GM19328 (cell line): ENCODE measurements at regions not wholly inside any gene's neighbourhood (a gene's known extent, or its start where the extent isn't known, plus 50 kb on each side); places are given as distances from the start of the nearest gene placed in this dataset.

Source experiments
- ATAC-seq: cut with Tn5 transposase; IDR thresholded peaks from one replicate; pipeline ENCODE4 v1.9.1; 2021; ENCODE audit warnings: mild to moderate bottlenecking, moderate library complexity; ENCODE audit not compliant: unreplicated experiment

DNA sequence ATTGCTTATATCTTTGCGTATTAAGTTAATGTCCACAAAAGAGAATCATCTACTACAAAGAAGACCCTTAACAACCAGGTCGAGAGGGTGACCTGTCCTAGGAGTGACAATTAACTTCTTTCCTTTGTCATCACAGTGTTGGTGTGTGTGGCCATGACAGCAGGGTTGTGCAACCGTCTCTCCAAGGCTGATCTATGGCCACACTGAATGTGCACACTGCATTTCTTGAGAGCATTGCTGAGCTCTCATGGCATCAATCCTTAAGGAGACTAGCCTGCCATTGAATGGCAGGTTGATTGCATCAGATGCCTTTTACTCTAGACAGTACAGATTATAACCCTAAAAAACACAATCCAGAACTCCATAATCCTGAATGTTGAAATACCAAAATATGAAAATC is 86.5 kb upstream of the OLFM3 start:
- ATAC-seq = no peak

DNA sequence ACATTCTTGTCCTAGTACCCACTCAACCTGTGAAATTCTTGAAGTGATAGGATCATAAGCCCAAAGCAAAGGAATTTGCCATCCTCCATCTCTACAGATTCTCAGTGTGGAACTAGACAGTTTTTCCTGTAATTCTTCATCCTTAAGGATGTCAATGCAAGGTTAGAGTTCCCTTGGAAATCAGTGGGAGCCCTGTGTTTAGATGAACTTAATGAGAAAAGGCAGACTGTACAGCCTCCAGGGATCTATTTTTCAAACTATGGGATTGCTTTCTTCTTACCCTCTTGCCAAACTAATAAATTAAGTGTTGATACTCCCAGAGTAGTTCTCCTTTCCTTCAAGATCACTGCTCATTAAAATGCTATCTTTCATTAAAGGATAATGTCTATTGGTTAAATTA is 78.1 kb upstream of the OLFM3 start:
- no peak for ATAC-seq

DNA sequence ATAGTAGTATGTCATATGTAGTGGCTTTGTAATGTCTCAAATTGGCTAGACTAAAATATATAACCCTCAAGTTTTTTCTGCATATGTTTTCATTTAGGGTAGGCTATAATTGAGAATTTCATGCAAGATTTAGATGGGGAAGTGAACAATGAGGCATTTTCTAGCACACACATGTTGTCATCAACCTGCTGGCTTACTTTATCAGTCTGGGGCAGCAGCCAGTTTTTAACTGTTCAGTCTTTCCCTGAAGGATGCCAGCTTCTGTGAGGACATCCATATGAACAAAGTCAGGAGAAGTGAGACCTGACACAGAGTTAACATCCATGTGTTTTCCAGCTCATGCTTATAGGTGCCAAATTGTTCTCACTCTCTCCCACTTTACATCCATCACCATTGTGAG is 74.7 kb upstream of the OLFM3 start:
- ATAC-seq = no peak

DNA sequence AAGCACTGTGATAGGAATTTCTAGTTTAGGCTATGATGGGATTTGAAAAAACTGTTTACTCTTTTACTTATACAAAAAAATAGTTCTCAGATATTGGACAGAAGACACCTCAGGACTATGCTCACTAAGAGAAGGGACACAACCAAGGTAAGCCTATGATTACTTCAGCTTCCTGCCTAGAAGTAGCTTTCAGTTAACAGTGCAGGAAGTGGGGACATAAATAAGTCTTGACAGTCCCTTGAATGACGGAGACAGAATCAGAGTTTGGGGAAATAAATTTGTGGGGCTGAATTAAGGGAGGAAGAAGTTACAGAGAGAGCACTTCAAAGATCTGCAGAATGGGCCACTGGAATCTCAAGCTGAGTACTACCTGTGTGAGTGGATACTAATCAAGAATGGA is 53.8 kb upstream of the OLFM3 start:
- ATAC-seq = no peak

DNA sequence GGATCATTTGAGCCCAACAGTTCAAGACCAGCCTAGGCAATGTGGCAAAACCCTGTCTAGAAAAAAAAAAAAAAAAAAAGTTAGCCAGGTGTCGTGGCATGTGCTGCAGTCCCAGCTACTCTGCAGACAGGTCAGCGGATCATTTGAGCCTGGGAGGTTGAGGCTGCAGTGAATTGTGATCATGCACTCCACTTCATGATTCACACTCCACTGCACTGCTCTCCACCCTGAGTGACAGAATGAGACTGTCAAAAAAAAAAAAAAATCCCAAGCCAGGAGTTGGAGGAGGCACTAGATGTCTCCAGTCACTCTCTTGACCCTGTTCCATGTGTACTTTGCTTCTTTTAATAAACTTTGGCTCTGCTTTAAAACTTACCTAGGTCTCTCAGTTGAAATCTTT is 51.0 kb upstream of the OLFM3 start:
- no peak for ATAC-seq
